ES-I3 (cell line): ENCODE measurements at regions not wholly inside any gene's neighbourhood (a gene's known extent, or its start where the extent isn't known, plus 50 kb on each side); places are given as distances from the start of the nearest gene placed in this dataset.

Experiments
- H3K36me3 ChIP-seq: 2 replicates; pipeline ENCODE4 v1.6.1; 2013; ENCODE audit warnings: mild to moderate bottlenecking, low read length, control low read depth, moderate library complexity; ENCODE audit not compliant: insufficient read depth
- H3K4me1 ChIP-seq: 2 replicates; pipeline ENCODE4 v1.6.1; 2013; ENCODE audit warnings: mild to moderate bottlenecking, control low read depth, low read length; ENCODE audit not compliant: insufficient read depth
- H3K9ac ChIP-seq: 2 replicates; pipeline ENCODE4 v1.6.1; 2013; ENCODE audit warnings: low read depth, mild to moderate bottlenecking, low read length, moderate library complexity
- H3K9me3 ChIP-seq: 2 replicates; pipeline ENCODE4 v1.6.1; 2013; ENCODE audit warnings: mild to moderate bottlenecking, low read length, moderate library complexity; ENCODE audit not compliant: control insufficient read depth, insufficient read depth

GRCh38 chr2:129896226-129897100 lies 83.0 kb upstream of the RAB6C start:
- no peaks in the 10 kb centered on the region for H3K4me1 ChIP-seq
- no peaks in the 10 kb centered on the region for H3K36me3 ChIP-seq
- H3K9ac ChIP-seq, result no peak overlapping the region
- no peaks in the 10 kb centered on the region for H3K9me3 ChIP-seq

GRCh38 chr2:129901754-129902415 lies 77.6 kb upstream of the RAB6C start:
- H3K9ac ChIP-seq, result no peak overlapping the region
- no peaks in the 10 kb centered on the region for H3K9me3 ChIP-seq
- H3K4me1 ChIP-seq, result no peaks in the 10 kb centered on the region
- no peaks in the 10 kb centered on the region for H3K36me3 ChIP-seq

- Histone ChIP-seq H3K9me3 (no peaks in the 10 kb centered on the region), H3K36me3 (no peaks in the 10 kb centered on the region), H3K9ac (no peak overlapping the region), H3K4me1 (no peaks in the 10 kb centered on the region)
These were observed 76.5 kb upstream of the RAB6C start for GRCh38 chr2:129902731-129903585.

DNA sequence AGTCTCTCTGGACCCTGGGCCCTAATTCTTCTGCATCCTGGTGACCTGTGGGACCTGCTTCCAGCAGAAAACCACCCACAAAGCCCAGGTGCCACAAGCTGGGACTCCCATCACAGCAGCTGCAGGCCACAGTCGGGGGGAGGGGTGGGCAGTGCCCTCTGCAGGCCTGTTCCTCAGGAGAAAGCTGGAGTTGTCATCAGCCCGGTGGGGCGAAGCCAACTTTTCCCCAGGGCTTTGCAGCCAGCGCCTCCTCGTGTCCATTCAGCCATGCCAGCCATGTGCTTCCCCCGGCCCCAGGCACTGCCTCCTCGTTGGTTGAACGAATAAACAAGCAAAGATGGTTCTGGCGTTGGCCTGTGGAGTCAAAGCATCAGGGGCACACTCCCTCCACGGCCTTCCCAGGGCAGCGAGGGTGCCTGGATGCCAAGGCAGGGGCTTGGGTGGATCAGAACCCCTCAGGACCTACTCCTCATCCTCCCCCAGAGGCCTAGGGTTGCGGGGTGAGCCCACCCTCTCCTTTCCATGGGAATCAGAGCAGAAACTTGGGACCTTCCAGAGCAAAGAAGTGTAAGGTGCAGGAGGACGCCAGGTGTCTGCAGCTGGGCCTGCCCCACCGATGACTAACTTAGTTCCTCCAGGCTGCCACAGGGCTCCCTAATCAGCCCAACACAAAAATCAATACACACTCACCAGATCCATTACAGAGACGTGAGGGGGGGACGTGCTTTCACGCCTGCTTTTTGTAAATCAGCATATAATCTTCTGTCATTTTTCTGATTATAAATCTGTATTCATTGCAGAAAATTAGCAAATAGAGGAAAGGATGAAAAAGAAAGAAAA lies 75.7 kb upstream of the RAB6C start:
- no peaks in the 10 kb centered on the region for H3K9me3 ChIP-seq
- H3K36me3 ChIP-seq, result no peaks in the 10 kb centered on the region
- H3K4me1 ChIP-seq, result no peaks in the 10 kb centered on the region
- no peak overlapping the region for H3K9ac ChIP-seq

- no peaks in the 10 kb centered on the region for H3K4me1 ChIP-seq
- H3K9ac ChIP-seq, result no peak overlapping the region
- H3K36me3 ChIP-seq, result no peaks in the 10 kb centered on the region
- H3K9me3 ChIP-seq, result no peaks in the 10 kb centered on the region
These were observed 74.7 kb upstream of the RAB6C start for GRCh38 chr2:129904532-129905446.

DNA sequence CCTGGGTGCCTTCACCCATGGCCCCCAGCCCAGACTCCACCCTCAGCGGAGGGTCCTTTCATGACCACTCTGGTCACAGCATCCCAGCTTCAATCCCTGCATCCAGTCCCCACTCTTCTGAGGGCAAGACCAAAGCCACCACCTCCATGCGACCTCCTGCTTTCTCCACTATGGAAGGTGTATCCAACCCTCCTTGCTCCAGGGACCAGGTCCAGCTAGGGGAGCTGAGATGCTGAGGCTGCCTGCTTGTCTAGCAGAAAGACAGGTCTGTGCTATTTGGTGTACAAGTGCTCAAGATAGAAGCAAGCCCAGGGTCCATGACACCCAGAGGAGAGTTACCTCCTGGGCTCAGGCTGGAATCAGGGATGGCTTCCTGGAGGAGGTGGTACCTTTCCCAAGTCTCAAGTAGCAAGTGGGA lies 73.8 kb upstream of the RAB6C start:
- Histone ChIP-seq H3K4me1 (no peaks in the 10 kb centered on the region), H3K9me3 (no peaks in the 10 kb centered on the region), H3K36me3 (no peaks in the 10 kb centered on the region), H3K9ac (no peak overlapping the region)

DNA sequence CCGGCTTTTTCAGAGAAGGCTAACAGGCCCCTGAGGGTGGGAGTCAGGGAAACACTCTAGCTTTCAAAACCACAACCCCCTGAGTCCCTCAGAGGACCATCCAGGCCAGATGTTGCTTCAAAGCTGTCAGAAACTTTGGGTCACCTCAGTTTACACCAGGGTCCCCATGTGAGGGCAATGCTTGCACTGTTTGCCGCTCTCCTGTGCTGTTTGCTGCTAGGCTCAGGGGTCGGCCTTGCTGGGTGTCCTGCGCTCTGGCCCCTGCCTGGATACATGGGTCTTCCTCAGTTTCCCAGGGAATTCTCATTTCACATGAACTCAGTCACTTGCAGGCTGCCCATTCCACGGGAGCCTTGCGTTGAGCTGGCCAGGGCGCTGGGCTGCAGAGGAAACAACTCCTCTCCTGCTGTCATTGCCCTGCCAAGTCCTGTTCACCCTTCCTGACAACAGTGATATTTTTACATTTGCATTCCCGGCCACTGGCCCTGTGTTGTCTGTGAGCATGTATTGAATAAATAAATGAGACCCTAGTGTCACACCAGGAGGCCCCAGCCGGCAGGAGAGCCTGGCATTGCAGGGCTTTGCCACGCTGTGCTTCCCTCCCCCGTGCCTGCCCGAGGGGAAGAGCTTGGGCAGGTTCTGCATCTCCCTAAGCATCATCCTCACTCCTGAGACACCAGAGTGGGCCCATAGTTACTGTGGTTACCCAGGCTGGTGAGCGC lies 73.2 kb upstream of the RAB6C start:
- Histone ChIP-seq H3K36me3 (no peaks in the 10 kb centered on the region), H3K9me3 (no peaks in the 10 kb centered on the region), H3K4me1 (no peaks in the 10 kb centered on the region), H3K9ac (no peak overlapping the region)

GRCh38 chr2:129906861-129907235 lies 72.6 kb upstream of the RAB6C start:
- Histone ChIP-seq H3K36me3 (no peaks in the 10 kb centered on the region), H3K9ac (no peak overlapping the region), H3K9me3 (no peaks in the 10 kb centered on the region), H3K4me1 (no peaks in the 10 kb centered on the region)

GRCh38 chr2:129907256-129907998 lies 72.0 kb upstream of the RAB6C start:
- Histone ChIP-seq H3K36me3 (no peaks in the 10 kb centered on the region), H3K9me3 (no peaks in the 10 kb centered on the region), H3K4me1 (no peaks in the 10 kb centered on the region), H3K9ac (no peak overlapping the region)

- no peaks in the 10 kb centered on the region for H3K9me3 ChIP-seq
- H3K4me1 ChIP-seq, result no peaks in the 10 kb centered on the region
- H3K36me3 ChIP-seq, result no peaks in the 10 kb centered on the region
- H3K9ac ChIP-seq, result no peak overlapping the region
These were observed 70.6 kb upstream of the RAB6C start for GRCh38 chr2:129908721-129909373.

DNA sequence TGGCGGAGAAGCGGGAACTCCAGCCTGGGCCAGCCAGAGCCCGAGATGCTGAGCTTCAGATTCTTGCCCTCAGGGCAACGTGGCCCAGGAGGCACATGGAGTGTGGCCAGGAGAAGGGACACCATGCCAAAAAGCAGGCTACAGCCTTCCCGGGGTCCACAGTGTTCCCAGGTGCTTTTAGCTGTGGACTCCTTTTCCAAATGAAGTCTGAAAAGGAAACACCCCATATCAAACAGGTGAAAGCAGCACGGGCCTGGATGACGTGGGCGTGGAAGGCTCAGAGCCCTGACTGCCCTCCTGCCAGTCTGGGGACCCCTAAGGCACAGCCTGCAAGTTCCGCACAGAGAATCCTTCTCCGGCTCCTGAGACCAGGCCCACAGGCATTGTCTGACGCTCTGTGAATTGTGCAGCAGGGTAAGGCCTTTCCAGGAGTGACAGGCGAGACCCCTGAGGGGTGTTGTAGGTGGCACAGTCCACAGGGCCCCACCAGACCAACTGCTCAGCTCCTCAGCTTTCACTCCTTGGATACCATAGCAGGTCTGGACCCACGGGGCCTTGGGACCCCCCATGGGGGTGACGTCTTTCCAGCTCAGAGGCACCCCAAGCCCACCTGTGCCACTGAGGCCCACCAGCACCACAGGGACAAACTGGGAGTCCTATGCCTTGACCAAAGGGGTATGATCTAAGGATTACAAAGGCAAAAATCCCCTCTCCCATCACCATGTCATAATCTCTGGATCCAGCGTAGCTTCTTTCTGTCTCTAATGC lies 69.6 kb upstream of the RAB6C start:
- no peaks in the 10 kb centered on the region for H3K9me3 ChIP-seq
- no peaks in the 10 kb centered on the region for H3K36me3 ChIP-seq
- no peak overlapping the region for H3K9ac ChIP-seq
- no peaks in the 10 kb centered on the region for H3K4me1 ChIP-seq
